A172 (cell line): ENCODE measurements at regions not wholly inside any gene's neighbourhood (a gene's known extent, or its start where the extent isn't known, plus 50 kb on each side); places are given as distances from the start of the nearest gene placed in this dataset.
"Not testable (repeated sequence)": the region's sequence is repeated elsewhere in the genome, so short reads cannot be mapped to it uniquely, and the experiment has no call there.

Experiments
- DNase-seq: peaks from one replicate; pipeline ENCODE4 v3.0.0-alpha.2; 2015; ENCODE audit warnings: low spot score

DNA sequence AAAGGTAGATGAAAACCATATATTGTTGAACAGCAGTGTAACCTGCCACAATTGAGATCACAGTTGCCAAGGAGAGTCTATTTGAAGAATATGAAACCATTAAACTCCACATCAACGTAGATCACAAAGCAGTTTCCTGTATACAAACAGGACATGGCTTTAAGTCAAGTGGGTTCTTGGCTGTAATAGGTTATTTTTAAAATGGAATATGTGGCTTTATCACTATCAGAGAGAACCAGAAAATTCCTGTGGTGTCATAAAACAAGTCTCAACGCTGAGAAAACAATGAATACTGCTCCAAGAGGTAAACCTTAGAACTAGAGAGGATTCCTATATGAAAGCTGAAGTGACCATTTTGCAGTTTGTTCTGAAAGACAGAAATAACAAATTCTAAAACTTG, 999.7 kb downstream of the CDH11 start:
- peak; percentile 32 for DNase-seq

DNA sequence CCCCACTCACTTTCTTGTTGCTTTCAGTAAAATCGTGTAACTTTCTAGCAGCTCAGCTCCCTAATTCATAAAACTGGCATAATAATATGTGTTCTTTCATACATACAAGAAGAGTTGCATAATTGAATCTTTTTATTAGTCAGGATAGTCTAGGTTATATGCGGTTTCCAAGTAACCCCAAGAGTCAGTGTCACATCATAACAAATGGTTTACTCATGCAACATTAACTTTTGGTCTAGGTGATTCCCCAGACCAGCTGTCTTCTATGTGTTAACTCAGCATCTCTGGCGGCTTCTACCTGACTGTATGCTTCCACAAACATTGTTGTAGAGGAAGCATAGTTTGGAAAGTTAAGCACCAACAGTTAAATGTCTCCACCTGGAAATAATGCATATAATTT, 1000.4 kb downstream of the CDH11 start:
- DNase-seq = peak; percentile 50

DNA sequence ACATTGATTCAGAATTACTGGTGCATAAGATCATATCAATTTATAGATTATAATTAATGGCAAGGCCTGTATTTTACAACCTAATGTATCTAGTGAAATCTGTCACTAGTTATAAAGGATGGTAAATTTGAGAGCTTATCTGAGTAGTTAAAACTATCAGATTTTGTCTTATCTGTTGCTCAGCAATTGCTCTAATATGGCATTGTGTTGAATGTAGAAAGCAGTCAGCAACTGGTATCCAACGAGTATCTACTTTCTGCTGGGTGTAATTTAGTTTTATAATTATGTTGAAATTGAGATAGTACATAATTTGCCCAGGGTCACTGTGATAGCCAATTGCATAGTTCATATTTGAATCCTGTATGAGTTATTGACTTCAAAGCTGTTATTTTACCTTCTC, 1005.7 kb downstream of the CDH11 start:
- DNase-seq = no peak

DNA sequence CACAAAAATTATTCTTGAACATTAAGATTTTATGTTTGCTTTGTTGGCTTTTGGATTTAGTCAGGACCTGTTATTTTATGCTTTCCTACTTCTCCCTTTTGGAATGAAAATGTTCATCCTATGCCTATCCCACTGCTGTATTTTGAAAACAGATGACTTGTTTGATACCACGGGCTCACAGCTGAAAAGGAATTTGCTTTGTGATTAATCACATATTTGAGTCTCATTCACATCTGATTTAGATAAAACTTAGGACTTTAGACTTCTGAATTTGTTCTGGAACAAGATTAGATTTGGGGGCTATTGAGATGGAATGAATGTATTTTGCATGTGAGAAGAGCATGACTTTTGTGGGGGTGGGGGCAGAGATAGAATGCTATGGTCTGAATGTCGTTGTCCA, 1012.6 kb downstream of the CDH11 start:
- no peak for DNase-seq

DNA sequence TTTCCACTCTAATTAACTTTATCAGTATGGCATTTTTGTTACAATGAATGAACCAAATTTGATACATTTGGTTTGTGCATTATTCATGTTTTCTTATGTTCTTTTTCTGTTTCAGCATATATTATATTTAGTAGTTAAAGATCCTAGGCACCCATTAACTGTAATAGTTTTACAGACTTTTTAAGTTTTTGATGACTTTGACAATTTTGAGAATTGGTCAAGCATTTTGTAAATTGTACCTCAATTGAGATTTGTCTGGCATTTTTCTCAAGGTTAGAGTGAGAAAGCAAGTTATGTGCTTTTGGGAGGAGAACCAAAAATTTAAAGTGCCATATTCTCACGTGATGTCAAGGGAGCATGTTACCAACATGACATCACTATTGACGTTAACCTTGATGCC, 1019.2 kb downstream of the CDH11 start:
- no peak for DNase-seq

DNA sequence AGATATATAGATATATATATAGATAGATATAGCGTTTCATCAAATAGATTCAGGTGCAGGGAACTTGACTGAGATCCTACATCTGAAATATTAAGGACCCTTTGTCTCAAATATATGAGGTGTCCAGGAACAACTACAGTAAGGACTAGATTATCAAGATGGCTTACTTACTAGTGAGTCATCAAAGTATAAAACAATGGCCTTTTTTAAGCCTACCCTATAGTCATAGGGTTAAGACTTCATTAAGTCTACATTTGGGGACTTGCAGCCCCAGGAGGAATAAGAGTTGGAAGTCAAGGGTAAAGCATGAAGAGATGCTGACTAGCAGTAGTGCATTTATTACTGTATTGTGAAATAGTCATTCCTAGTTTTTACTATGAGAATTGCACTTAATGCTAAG, 1023.4 kb downstream of the CDH11 start:
- DNase-seq = no peak

DNA sequence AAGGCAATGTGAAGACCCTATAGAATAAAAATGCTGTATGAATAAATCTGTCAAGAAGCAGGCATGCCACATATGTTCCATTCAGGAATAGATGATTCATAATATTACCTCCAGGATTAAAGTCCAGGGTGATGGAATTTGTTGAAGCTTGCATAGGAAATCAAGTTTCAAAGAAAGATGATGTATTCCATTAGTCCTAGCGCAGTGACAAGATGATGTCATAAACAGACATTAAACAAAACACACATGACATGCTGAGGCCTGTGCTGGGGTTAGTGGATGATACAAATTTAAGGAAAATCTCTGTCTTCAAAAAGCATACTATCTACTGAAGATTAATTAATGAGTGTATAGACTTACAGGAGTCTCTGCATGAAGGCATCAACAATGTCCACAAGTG, 1025.2 kb downstream of the CDH11 start:
- DNase-seq = no peak

DNA sequence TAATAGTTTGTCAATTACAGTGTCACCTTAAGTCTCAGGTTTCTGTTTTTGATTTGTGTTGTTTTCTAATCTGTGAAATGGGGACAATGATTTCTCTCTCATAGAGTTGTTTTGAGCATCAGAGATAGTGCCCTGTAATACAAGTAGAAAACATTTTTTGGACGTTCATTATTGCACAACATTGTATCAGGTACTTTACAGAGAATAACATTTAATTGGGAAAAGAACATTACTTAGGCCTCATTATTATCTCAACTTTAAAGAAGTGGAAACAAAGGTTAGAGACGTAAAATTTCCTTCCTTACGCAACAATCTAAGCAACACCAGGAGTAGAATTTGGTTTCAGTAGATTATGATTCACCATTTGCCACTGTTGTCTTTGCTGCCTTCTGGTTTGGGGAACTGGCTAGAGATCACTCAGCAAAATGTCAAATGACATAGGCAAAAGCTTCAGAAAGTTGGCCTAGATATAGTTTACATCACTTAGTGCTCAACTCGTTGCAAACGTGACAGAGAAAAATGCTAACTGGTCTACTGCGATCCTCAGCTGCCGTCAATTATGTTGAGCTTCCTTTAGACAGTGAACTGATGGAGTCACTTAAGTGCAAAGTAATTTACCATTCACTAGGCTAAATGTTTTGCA, 1026.8 kb downstream of the CDH11 start:
- DNase-seq = no peak

DNA sequence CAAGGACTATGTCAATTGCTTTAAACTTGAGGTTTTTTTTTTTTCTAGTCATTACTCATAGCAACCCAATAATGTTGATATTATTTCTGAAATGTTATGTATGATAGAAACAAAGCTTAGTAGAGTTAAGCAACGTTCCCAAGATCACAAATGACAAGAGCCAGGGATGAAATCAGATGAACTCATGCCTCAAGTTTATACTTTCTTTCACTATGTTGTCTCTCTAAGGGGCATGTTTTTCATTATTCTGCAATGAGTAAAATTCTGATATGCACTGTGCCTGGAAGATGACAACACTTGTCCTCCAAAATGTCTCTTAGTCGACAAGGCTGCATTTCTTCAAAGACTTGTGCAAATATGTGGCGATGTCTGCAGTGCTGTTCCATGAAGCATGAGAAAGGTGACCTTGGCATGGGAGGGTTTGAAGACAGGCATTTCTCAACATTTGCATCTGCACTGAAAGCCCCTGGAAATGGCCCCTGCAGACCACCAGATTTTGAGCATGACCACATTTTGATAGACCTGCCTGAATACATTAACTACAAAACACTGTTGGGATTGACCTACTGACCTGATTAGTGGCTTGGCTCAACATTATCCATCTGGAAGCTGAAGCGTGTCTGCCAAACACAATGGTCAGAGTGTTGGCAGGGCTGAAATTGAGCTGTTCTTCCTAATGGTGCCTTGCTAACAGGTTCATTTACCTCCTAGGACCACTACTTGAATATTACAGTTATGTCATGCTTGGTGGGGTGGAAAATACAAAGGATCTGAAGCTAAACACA, 1027.5 kb downstream of the CDH11 start:
- DNase-seq = no peak

DNA sequence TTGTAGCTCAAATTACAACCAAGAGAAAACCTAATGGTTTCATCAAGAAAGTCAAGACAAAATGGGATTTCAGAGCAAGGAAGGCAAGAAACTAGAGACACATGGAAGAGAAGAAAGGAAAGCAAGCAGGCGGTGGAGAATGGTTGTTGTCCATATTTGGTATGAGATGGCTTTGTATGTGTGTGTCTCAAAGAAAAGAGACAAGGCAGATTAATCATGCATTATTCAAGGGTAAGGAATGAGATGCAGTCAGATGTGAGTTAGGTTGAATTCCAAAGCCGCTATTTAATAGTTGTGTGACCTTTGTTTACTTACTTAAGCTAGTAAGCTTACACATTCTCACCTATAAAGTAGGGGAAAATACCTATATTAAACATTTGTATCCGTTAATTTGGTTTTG, 1029.6 kb downstream of the CDH11 start:
- peak; percentile 51 for DNase-seq

DNA sequence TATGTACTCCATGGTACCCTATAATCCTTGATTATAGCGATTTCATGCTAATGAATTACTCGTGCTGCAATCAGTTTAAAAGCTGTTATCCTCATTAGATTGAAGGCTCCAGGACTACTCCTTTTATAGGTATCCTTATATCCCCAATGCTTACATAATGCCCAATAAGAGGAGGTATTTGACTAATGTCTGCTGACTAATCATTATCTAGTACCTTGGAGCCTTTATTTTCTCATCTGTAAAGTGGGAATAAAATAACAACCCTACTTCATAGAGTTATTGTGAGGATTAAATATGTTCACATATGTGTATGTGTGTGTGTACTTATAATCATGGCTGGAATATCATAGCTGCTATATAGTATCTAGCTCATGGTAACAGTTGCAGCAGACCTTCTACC, 1031.5 kb downstream of the CDH11 start:
- DNase-seq = no peak

DNA sequence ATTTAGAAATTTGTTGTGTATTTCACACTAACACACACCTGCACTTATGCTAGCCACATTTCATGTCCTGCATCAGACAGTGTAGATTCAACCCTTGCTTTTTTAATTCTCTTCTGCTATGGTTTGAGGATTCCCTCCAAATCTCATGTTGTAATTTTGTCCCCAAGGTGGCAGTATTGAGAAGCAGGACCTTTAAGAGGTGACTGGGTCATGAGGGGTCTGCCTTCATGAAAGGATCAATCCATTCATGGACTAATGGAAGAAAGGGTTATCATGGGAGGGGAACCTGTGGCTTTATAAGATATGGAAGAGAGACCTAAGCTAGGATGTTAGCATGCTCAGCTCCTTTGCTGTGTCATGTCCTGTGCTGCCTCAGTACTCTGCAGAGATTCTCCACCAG, 1032.2 kb downstream of the CDH11 start:
- DNase-seq = peak; percentile 5

DNA sequence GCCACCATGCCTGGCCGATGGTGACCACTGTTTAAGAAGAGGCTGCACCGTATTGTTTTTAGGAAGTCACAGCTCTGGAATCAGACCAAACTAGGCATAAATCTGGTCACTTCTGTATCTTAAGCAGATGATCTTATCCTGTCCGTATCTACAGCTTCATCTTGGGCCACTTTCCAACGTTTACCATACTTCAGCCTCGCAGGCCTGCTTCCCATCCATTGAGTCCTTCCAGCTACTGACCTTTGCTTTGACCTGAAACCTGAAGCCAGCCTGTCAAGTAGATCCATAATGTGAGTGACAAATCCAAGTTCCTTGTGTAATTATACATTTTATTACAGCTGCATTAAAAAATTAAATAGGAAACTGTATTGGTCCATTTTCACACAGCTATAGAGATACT, 1033.0 kb downstream of the CDH11 start:
- DNase-seq = no peak

DNA sequence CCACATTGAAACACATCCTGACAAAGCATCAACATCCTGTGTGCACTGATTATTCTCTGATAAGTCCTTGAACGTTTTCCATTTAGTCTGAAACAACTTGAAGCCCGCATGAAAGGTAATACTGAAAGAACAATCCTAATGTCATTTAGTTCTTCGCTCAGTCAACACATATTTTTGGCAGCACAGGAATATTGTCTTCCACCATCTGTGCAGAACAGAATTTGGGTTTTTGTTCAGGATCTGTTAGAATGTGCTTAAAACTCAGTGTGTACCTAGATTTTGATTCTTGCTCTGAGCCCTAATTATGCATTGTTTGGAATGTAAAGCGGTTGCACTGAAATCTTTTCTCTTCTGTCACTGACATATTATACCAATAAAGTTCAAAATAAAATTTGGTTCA, 1036.6 kb downstream of the CDH11 start:
- DNase-seq = no peak

DNA sequence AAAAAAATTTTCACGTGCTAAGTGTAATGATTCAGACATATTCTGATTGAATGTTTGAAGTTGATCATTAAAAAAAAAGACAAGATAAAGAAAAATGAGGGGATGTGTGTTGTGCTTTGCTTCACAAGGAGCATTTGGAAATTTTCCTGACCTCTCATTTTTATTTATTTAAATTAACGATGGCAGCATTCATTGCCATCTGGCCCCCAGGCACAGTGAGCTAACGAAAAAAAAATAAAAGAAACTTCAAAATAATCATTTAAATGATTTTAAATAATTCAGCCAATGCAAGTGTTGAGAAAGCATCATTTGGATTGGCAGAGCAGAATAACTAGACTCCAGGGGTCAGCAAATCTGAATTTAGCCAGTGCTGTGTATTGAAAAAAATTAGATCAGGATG, 1037.2 kb downstream of the CDH11 start:
- DNase-seq = no peak

DNA sequence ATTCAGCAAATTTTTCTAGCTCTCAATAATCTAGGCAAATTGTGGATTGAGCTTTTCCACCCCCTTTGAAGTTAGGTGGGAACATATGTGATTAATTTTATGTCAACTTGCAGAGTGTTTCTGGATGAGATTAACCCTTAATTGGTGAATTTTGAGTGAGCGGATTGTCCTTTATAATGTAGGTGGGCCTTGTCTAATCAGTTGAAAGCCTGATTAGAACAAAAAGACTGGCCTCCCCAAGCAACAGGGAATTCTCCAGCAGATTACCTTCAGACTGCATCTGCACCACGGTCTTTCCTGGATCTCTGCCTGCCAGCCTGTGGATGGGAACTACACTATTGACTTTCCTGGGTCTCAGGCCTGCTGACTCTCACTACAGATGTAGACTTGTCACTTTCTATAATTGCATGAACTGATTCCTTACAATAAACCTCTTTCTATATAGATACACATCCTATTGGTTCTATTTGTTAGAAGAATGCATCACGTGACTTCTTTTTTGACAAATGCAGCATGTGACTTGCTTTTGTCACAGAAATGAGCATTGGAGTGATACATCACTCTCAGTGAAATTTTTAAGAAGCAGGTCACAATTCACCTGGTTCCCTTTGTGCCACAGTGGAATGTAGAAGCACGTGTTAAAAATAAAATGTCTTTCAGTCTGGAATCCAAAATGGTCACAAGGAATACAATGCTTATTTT, 1038.3 kb downstream of the CDH11 start:
- no peak for DNase-seq

DNA sequence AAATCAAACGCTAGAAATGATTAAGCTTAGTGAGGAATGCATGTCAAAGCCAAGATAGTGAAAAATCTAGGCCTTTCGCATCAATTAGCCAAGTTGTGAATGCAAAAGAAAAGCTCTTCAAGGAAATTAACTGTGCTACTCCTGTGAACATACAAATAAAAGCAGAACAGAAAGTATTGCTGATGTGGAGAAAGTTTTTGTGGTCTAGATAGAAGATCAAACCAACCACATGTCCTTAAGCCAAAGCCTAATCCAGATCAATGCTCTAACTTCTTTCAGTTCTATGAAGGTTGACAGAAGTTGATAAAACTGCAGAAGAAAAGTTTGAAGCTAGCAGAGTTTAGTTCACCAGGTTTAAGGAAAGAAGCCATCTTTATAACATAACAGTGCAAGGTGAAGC, 1044.6 kb downstream of the CDH11 start:
- no peak for DNase-seq

DNA sequence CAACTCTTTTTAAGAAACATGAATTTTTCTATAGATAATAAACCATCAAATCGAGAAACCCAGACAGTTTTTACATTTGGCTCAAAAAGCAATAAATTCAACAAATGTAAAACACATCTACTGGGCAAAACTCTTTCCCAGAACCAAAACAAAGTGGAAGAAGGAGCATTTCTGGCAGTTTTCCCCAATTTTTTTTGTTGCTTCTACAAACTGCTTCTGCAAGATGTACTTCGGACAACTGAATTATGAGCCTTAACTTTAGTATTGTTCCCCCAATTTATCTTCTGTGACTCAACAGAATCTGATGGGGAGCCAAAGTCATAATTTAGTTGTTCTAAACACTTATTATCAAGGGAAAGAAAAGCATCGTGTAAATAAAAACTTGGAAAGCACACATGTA, 1047.2 kb downstream of the CDH11 start:
- DNase-seq = no peak

DNA sequence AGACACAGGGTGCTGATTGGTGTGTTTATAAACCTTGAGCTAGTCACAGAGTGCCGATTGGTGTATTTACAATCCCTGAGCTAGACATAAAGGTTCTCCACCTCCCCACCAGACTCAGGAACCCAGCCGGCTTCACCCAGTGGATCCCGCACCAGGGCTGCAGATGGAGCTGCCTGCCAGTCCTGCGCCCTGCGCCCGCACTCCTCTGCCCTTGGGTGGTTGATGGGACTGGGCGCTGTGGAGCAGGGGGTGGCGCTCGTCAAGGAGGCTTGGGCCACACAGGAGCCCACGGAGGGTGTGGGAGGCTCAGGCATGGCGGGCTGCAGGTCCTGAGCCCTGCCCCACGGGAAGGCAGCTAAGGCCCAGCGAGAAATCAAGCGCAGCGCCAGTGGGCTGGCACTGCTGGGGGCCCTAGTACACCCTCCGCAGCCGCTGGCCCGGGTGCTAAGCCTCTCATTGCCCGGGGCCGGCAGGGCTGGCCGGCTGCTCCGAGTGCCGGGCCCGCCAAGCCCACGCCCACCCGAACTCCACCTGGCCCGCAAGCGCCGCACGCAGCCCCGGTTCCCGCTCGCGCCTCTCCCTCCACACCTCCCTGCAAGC, 1049.6 kb downstream of the CDH11 start:
- not testable (repeated sequence) for DNase-seq

DNA sequence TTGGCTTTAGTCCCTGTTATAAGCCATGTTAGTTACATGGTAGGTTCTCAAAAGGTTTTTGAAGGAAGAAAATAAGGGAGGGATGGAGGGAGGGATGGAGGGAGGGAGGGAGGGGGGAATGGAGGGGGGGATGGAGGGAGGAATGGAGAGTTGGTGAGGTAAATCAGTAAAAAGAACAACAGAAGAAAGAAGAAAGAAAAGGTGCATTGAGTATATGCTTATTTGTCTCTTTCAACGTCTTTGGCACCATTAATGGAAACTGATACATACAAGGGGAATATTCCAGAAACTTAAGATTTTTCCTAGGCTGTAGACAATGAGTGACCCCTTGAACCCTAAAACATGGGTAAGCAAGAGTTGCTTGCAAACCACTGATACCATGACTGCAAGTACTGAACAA, 1056.3 kb downstream of the CDH11 start:
- no peak for DNase-seq

DNA sequence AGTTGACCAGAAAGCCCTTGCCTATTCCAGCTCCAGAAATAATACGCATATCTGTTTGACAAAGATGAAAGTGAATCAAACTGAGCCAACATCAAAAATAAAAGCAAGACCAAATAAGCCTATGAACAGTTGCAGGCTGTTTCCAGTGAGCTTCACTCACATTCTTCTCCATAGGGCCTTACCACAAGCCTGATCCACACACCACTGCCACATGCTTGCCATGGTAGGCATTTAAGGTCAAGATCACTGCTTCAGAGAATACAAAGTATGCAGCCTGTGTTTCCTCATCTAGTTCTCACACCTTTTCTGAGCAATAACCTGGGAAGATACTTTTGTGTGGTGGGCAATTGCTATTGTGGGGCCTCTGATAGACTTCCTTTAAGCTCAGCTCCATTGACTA, 1060.2 kb downstream of the CDH11 start:
- no peak for DNase-seq

DNA sequence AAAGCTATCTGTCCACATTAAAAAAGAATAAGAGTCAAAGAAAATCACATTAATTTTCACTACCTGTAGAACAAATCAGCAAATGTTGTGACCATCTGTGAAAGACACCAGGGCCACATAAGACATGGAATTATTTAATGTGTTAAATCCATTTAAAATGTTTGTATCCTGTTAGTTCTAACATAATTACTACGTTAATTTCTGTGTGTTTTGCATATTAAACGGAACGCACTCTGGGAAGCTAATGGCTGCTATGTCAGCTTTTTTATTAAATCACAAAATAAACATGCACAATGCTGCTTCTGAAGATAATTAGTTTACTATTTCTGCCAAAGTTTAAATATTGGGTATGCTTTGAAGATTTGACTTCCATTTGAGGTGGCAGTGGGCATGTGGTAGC, 1061.2 kb downstream of the CDH11 start:
- no peak for DNase-seq

DNA sequence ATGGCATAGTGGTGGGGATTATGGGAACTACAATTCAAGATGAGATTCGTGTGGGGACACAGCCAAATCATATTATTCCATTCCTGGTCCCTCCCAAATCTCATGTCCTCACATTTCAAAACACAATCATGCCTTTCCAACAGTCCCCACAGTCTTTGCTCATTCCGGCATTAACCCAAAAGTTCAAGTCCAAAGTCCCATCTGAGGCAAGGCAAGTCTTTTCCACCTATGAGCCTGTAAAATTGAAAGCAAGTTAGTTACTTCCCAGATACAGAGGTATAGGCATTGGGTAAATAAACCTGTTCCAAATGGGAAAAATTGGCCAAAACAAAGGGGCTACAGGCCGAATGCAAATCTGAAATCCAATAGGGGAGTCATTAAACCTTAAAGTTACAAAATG, 1063.2 kb downstream of the CDH11 start:
- no peak for DNase-seq
